ENCODE measurements at regions not wholly inside any gene's neighbourhood (a gene's known extent, or its start where the extent isn't known, plus 50 kb on each side); places are given as distances from the start of the nearest gene placed in this dataset.

- Histone ChIP-seq H3K4me1 (ENCODE audit: control insufficient read depth in 2 of 2, insufficient read depth in 1 of 2, low read depth in 1 of 2, low read length in 2 of 2) (no peaks in the 10 kb centered on the region), H2AK5ac (ENCODE audit: low read depth, low read length) (no peak overlapping the region), H4K91ac (ENCODE audit: low read depth, low read length, poor library complexity) (no peak overlapping the region), H3K27ac (replicated peaks; ENCODE audit: low read length) (no peak overlapping the region), H3K79me1 (ENCODE audit: low read depth, low read length) (no peaks in the 10 kb centered on the region), H2BK12ac (ENCODE audit: low read length) (no peak overlapping the region), H3K27me3 (ENCODE audit: control insufficient read depth in 3 of 3, insufficient read depth in 3 of 3, low read depth in 1 of 3, low read length in 3 of 3) (peaks cover 0 to 3% (median 0%) of the 10 kb centered on the region in 3 experiments), H3K4me2 (ENCODE audit: insufficient read depth, low read length, poor library complexity, severe bottlenecking) (no peak overlapping the region), H3K4ac (ENCODE audit: low read length) (no peak overlapping the region), H3K4me3 (ENCODE audit: low read length in 2 of 2) (no peak overlapping the region), H4K8ac (ENCODE audit: low read depth, low read length) (no peak overlapping the region), H3K36me3 (replicated peaks in 1 of 2; ENCODE audit: control insufficient read depth in 2 of 2, insufficient read depth in 2 of 2, low read length in 2 of 2) (no peaks in the 10 kb centered on the region), H2BK5ac (ENCODE audit: low read length) (no peak overlapping the region), H2BK15ac (ENCODE audit: low read length) (no peak overlapping the region), H3K18ac (ENCODE audit: low read length) (no peak overlapping the region), H3K23ac (ENCODE audit: low read depth, low read length, poor library complexity) (no peak overlapping the region), H3K14ac (ENCODE audit: low read length) (no peak overlapping the region), H3K9me3 (replicated peaks in 1 of 2; ENCODE audit: control insufficient read depth in 2 of 2, insufficient read depth in 1 of 2, low read depth in 1 of 2, low read length in 2 of 2) (no peaks in the 10 kb centered on the region), H3K9ac (ENCODE audit: low read depth, low read length, poor library complexity) (no peak overlapping the region), H2BK120ac (ENCODE audit: low read depth, low read length) (no peak overlapping the region), H2AFZ (ENCODE audit: low read length) (no peak overlapping the region)
- no peak for DNase-seq (ENCODE audit: low spot score)
- no CpG with 5 or more reads among the region's 2 CpGs for WGBS, 2 donors (ENCODE audit: extremely low coverage in 2 of 2, insufficient read length in 2 of 2, insufficient replicate concordance in 1 of 2)
Observed at GRCh38 chr12:23083267-23083666, 458.3 kb downstream of the ETNK1 start.

- no peak for DNase-seq (ENCODE audit: low spot score)
- H2AK5ac ChIP-seq (ENCODE audit: low read depth, low read length), result no peak overlapping the region
- no peak overlapping the region for H3K4me2 ChIP-seq (ENCODE audit: insufficient read depth, low read length, poor library complexity, severe bottlenecking)
- no peak overlapping the region for H2AFZ ChIP-seq (ENCODE audit: low read length)
- H3K79me1 ChIP-seq (ENCODE audit: low read depth, low read length), result no peaks in the 10 kb centered on the region
- no peak overlapping the region for H3K18ac ChIP-seq (ENCODE audit: low read length)
- no peak overlapping the region for H3K4me3 ChIP-seq (ENCODE audit: low read length in 2 of 2)
- no CpG with 5 or more reads among the region's 5 CpGs for WGBS, 2 donors (ENCODE audit: extremely low coverage in 2 of 2, insufficient read length in 2 of 2, insufficient replicate concordance in 1 of 2)
- no peak overlapping the region for H2BK12ac ChIP-seq (ENCODE audit: low read length)
- no peaks in the 10 kb centered on the region for H3K4me1 ChIP-seq (ENCODE audit: control insufficient read depth in 2 of 2, insufficient read depth in 1 of 2, low read depth in 1 of 2, low read length in 2 of 2)
- no peak overlapping the region for H3K27ac ChIP-seq (replicated peaks; ENCODE audit: low read length)
- peak overlapping the region; percentile 25 for H3K14ac ChIP-seq (ENCODE audit: low read length)
- H4K91ac ChIP-seq (ENCODE audit: low read depth, low read length, poor library complexity), result no peak overlapping the region
- H2BK5ac ChIP-seq (ENCODE audit: low read length), result no peak overlapping the region
- no peak overlapping the region for H2BK120ac ChIP-seq (ENCODE audit: low read depth, low read length)
- H4K8ac ChIP-seq (ENCODE audit: low read depth, low read length), result no peak overlapping the region
- H2BK15ac ChIP-seq (ENCODE audit: low read length), result no peak overlapping the region
- no peaks in the 10 kb centered on the region for H3K36me3 ChIP-seq (replicated peaks in 1 of 2; ENCODE audit: control insufficient read depth in 2 of 2, insufficient read depth in 2 of 2, low read length in 2 of 2)
- no peak overlapping the region for H3K23ac ChIP-seq (ENCODE audit: low read depth, low read length, poor library complexity)
- H3K27me3 ChIP-seq (ENCODE audit: control insufficient read depth in 3 of 3, insufficient read depth in 3 of 3, low read depth in 1 of 3, low read length in 3 of 3), result peaks cover 0 to 3% (median 0%) of the 10 kb centered on the region in 3 experiments
- no peak overlapping the region for H3K9ac ChIP-seq (ENCODE audit: low read depth, low read length, poor library complexity)
- no peaks in the 10 kb centered on the region for H3K9me3 ChIP-seq (replicated peaks in 1 of 2; ENCODE audit: control insufficient read depth in 2 of 2, insufficient read depth in 1 of 2, low read depth in 1 of 2, low read length in 2 of 2)
- H3K4ac ChIP-seq (ENCODE audit: low read length), result no peak overlapping the region
Observed at GRCh38 chr12:23084236-23084995, 459.4 kb downstream of the ETNK1 start.

DNA sequence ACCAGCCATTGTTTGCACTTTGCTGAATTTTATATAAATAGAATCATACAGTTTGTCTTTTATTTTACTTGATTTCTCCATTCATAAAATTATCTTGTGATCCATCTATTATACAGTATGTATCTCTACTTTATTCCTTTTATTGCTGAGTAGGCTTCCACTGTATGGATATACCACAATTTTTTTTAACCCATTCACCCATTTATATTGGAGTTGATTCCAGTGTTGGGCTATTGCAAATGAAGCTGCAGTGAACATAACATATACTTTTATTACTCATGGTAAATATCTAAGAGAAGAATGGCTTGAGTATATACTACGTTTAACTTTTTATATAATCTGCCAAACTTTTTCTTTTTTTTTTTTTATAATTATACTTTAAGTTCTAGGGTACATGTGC is 463.6 kb downstream of the ETNK1 start:
- Histone ChIP-seq H3K4ac (ENCODE audit: low read length) (no peak overlapping the region), H4K91ac (ENCODE audit: low read depth, low read length, poor library complexity) (no peak overlapping the region), H3K36me3 (replicated peaks in 1 of 2; ENCODE audit: control insufficient read depth in 2 of 2, insufficient read depth in 2 of 2, low read length in 2 of 2) (no peaks in the 10 kb centered on the region), H3K18ac (ENCODE audit: low read length) (no peak overlapping the region), H3K23ac (ENCODE audit: low read depth, low read length, poor library complexity) (no peak overlapping the region), H2AFZ (ENCODE audit: low read length) (no peak overlapping the region), H3K4me2 (ENCODE audit: insufficient read depth, low read length, poor library complexity, severe bottlenecking) (no peak overlapping the region), H4K8ac (ENCODE audit: low read depth, low read length) (no peak overlapping the region), H3K27me3 (ENCODE audit: control insufficient read depth in 3 of 3, insufficient read depth in 3 of 3, low read depth in 1 of 3, low read length in 3 of 3) (peaks cover 0 to 3% (median 0%) of the 10 kb centered on the region in 3 experiments), H3K4me1 (ENCODE audit: control insufficient read depth in 2 of 2, insufficient read depth in 1 of 2, low read depth in 1 of 2, low read length in 2 of 2) (no peaks in the 10 kb centered on the region), H2BK15ac (ENCODE audit: low read length) (no peak overlapping the region), H3K9ac (ENCODE audit: low read depth, low read length, poor library complexity) (no peak overlapping the region), H3K79me1 (ENCODE audit: low read depth, low read length) (no peaks in the 10 kb centered on the region), H3K14ac (ENCODE audit: low read length) (no peak overlapping the region), H3K9me3 (replicated peaks in 1 of 2; ENCODE audit: control insufficient read depth in 2 of 2, insufficient read depth in 1 of 2, low read depth in 1 of 2, low read length in 2 of 2) (no peaks in the 10 kb centered on the region), H3K4me3 (ENCODE audit: low read length in 2 of 2) (no peak overlapping the region), H3K27ac (replicated peaks; ENCODE audit: low read length) (no peak overlapping the region), H2AK5ac (ENCODE audit: low read depth, low read length) (no peak overlapping the region), H2BK5ac (ENCODE audit: low read length) (no peak overlapping the region), H2BK12ac (ENCODE audit: low read length) (no peak overlapping the region), H2BK120ac (ENCODE audit: low read depth, low read length) (no peak overlapping the region)
- no peak for DNase-seq (ENCODE audit: low spot score)
- WGBS, 2 donors (ENCODE audit: extremely low coverage in 2 of 2, insufficient read length in 2 of 2, insufficient replicate concordance in 1 of 2), result no CpG with 5 or more reads among the region's 1 CpG

DNA sequence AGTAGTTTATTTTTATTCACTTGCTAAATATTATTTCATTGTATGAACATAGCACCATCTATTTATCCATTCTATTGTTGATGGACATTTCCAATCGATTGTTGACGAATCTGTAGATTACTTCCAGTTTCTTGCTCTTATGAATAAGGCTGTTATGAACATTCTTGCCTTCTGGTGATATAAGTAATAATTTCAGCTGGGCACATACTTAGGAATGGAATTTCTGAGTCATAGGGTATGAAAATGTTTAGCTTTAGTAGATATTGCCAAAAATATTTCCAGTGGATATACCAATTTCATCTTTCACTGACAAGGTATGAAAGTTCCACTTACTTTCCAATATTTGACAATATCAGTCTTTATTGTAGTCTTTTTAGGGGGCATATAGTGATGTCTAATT is 468.5 kb downstream of the ETNK1 start:
- Histone ChIP-seq H3K27ac (replicated peaks; ENCODE audit: low read length) (no peak overlapping the region), H2BK120ac (ENCODE audit: low read depth, low read length) (no peak overlapping the region), H3K18ac (ENCODE audit: low read length) (no peak overlapping the region), H3K9me3 (replicated peaks in 1 of 2; ENCODE audit: control insufficient read depth in 2 of 2, insufficient read depth in 1 of 2, low read depth in 1 of 2, low read length in 2 of 2) (no peaks in the 10 kb centered on the region), H3K4me1 (ENCODE audit: control insufficient read depth in 2 of 2, insufficient read depth in 1 of 2, low read depth in 1 of 2, low read length in 2 of 2) (no peaks in the 10 kb centered on the region), H2BK15ac (ENCODE audit: low read length) (no peak overlapping the region), H3K27me3 (ENCODE audit: control insufficient read depth in 3 of 3, insufficient read depth in 3 of 3, low read depth in 1 of 3, low read length in 3 of 3) (no peaks in the 10 kb centered on the region), H4K8ac (ENCODE audit: low read depth, low read length) (no peak overlapping the region), H3K14ac (ENCODE audit: low read length) (no peak overlapping the region), H3K4me3 (ENCODE audit: low read length in 2 of 2) (no peak overlapping the region), H4K91ac (ENCODE audit: low read depth, low read length, poor library complexity) (no peak overlapping the region), H3K4me2 (ENCODE audit: insufficient read depth, low read length, poor library complexity, severe bottlenecking) (no peak overlapping the region), H3K36me3 (replicated peaks in 1 of 2; ENCODE audit: control insufficient read depth in 2 of 2, insufficient read depth in 2 of 2, low read length in 2 of 2) (no peaks in the 10 kb centered on the region), H2AFZ (ENCODE audit: low read length) (no peak overlapping the region), H3K9ac (ENCODE audit: low read depth, low read length, poor library complexity) (no peak overlapping the region), H3K4ac (ENCODE audit: low read length) (no peak overlapping the region), H3K23ac (ENCODE audit: low read depth, low read length, poor library complexity) (no peak overlapping the region), H3K79me1 (ENCODE audit: low read depth, low read length) (no peaks in the 10 kb centered on the region), H2BK12ac (ENCODE audit: low read length) (no peak overlapping the region), H2BK5ac (ENCODE audit: low read length) (no peak overlapping the region), H2AK5ac (ENCODE audit: low read depth, low read length) (no peak overlapping the region)
- WGBS, 2 donors (ENCODE audit: extremely low coverage in 2 of 2, insufficient read length in 2 of 2, insufficient replicate concordance in 1 of 2), result no CpG with 5 or more reads among the region's 2 CpGs
- DNase-seq (ENCODE audit: low spot score), result no peak
